VCaP (cell line): ENCODE measurements at regions not wholly inside any gene's neighbourhood (a gene's known extent, or its start where the extent isn't known, plus 50 kb on each side); places are given as distances from the start of the nearest gene placed in this dataset.
"Not testable (repeated sequence)": the region's sequence is repeated elsewhere in the genome, so short reads cannot be mapped to it uniquely, and the experiment has no call there.

ENCODE experiments used
- H3K27ac ChIP-seq: fragments of 450-650 bp; 2 replicates; pipeline ENCODE4 v1.5.1; 2017
- CTCF ChIP-seq: fragments of 450-650 bp; conservative IDR thresholded peaks from 2 replicates; pipeline ENCODE4 v1.5.1; 2017; ENCODE audit warnings: mild to moderate bottlenecking, moderate library complexity

DNA sequence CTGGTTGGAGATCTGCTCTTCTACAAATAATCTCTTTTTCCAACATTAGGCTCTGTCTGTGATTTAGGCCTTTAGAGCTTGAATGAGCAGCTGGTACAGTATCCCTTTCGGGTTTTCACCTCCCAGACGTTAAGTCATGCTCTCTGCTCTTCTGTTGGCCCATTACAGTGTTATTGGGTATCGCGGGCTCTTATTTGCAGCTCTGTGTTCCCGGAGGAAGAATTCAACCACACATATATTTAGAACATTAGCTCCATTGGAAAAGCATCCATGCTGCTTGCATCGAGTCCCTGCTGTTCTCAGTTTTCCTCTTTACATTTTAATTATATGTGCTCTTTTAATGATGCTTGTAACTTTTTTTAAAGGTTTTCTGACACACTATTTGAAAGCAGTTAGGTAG is 278.0 kb upstream of the ADCY2 start:
- no peak for TF ChIP-seq CTCF
- H3K27ac ChIP-seq, result no peak overlapping the region

DNA sequence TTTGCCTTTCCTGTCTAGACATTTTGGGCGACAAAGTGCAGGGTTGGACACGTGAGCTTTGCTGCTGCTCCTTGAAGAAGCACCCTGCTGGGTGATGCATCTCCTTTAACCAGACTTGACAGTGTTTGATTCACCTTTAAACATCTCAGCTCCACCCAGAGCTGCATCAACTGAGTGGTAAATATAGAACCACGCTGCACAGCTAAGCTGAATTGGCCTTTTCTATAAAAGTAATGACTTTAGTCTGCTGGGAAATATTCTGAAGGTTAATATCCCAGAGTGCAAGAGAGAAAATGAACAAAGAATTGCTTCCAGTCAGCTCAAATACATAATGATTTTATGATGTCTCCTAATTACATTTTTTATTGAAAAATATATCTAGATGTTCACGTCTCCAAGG is 264.3 kb upstream of the ADCY2 start:
- no peak overlapping the region for H3K27ac ChIP-seq
- no peak for TF ChIP-seq CTCF

GRCh38 chr5:7146886-7147285 is 249.1 kb upstream of the ADCY2 start:
- TF ChIP-seq CTCF, result no peak

DNA sequence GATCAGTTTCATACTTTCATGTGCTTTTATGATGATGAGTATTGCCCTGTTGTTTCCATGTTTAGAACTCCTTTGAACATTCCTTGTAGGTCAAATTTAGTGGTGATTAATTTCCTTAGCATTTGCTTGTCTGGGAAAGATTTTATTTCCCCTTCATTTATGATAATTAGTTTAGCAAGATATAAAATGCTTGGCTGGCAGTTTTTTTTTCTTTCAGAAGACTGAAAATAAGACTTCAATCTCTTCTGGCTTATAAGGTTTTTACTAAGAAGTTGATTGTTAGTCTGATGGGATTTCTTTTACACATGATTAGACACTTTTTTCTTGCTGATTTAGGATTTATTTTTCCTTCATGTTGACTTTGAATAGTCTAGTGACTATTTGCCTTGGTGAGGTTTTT is 238.9 kb upstream of the ADCY2 start:
- TF ChIP-seq CTCF, result no peak
- no peak overlapping the region for H3K27ac ChIP-seq

More at GRCh38 chr5:7146886-7147285, 249.1 kb upstream of the ADCY2 start:
- no peak overlapping the region for H3K27ac ChIP-seq

- no peak overlapping the region for H3K27ac ChIP-seq
- TF ChIP-seq CTCF, result no peak
Measured at GRCh38 chr5:7169240-7169878, 226.6 kb upstream of the ADCY2 start.

DNA sequence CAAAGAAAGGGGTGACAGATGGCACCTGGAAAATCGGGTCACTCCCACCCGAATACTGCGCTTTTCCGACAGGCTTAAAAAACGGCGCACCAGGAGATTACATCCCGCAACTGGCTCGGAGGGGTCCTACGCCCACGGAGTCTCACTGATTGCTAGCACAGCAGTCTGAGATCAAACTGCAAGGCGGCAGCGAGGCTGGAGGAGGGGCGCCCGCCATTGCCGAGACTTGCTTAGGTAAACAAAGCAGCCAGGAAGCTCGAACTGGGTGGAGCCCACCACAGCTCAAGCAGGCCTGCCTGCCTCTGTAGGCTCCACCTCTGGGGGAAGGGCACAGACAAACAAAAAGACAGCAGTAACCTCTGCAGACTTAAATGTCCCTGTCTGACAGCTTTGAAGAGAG is 225.2 kb upstream of the ADCY2 start:
- not testable (repeated sequence) for H3K27ac ChIP-seq

DNA sequence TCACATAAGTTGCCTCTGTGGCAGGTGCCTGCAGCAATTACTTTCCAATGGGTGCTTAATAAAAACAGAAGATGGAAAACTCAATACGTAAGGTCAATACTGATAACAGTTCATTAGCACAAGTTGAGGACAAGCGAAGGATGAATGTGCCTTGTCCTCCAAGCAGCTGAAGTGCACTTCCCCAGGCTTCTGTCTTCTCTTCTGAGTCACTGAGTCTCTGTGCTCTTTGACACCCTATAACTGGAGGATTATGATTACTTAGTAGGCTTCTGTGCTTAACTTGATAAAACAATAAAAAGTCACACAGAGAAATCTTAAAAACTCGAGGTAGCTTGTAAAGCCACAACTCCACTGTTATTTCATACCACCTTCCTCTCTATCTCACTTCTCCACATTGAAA is 216.6 kb upstream of the ADCY2 start:
- H3K27ac ChIP-seq, result peak overlapping the region; percentile 59
- TF ChIP-seq CTCF, result no peak

DNA sequence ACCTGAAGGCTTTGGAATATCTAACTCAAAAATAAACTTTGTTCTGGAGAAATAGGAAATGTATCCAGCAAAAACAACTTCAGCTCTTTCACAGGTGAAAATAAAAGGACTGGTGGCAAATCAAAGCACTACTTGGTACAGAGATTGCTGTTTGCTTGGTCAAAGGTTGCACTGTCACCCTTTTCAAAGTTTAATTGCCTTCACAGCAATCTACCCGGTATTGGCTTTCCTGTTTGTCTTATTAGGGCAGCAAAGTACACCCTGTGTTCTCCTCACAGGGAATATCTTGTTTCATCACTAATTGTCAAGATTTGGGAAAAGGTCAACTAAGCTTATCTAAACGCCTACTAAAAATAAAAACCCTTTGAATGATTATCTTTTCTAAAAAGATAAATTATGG is 214.1 kb upstream of the ADCY2 start:
- H3K27ac ChIP-seq, result peak overlapping the region; percentile 59
- no peak for TF ChIP-seq CTCF
